Cardiac muscle cell (in vitro differentiated cells and primary cell): ENCODE measurements at regions not wholly inside any gene's neighbourhood (a gene's known extent, or its start where the extent isn't known, plus 50 kb on each side); places are given as distances from the start of the nearest gene placed in this dataset.

ENCODE experiments used
- DNase-seq, 2 donors: peaks; one replicate each; pipeline versions ENCODE4 v3.0.0 to v3.0.0-alpha.2; 2010 to 2017; ENCODE audit warnings: low read depth in 1 of 2, low spot score in 1 of 2
- H3K27ac ChIP-seq: fragments of 200-600 bp; sonication (generic); 2 replicates; pipeline ENCODE4 v1.5.1; 2016
- H3K27me3 ChIP-seq: fragments of 200-600 bp; sonication (generic); 2 replicates; pipeline ENCODE4 v1.6.0; 2016; ENCODE audit warnings: control low read depth
- H3K36me3 ChIP-seq: fragments of 200-600 bp; sonication (generic); 2 replicates; pipeline ENCODE4 v1.5.1; 2016; ENCODE audit warnings: control low read depth
- H3K4me1 ChIP-seq: fragments of 200-600 bp; sonication (generic); 2 replicates; pipeline ENCODE4 v1.8.1; 2017; ENCODE audit warnings: low read depth, mild to moderate bottlenecking, mixed run types
- H3K4me3 ChIP-seq: fragments of 200-600 bp; sonication (generic); 2 replicates; pipeline ENCODE4 v1.5.1; 2016; ENCODE audit warnings: mild to moderate bottlenecking
- H3K9me3 ChIP-seq: fragments of 200-600 bp; sonication (generic); 2 replicates; pipeline ENCODE4 v1.5.1; 2017; ENCODE audit warnings: low read depth, mild to moderate bottlenecking, control low read depth
- TF ChIP-seq, protein P1 (sequence below): IDR thresholded peaks from 2 replicates; pipeline ENCODE4 v1.5.1; 2012; ENCODE audit warnings: low read depth, mild to moderate bottlenecking, low read length

DNA sequence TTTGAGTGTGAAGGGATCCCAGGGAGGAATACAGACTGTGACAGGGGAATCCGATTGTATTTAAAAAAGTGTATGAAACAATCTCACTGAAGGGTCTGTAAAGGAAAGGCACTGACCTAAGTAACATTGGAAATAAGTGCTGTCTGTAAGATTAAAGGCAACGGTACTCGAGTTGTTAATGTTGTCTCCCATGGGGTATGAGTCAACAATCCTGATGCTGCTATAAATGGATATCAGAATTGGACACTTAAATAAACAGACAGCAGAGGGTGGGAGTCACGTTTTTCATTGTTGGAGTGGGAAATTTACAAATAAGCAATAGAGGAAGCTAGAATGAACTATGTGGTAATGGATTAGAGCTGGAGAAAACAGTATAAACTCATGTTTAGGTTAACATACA, 452.4 kb upstream of the RGPD4 start:
- no peaks in the 10 kb centered on the region for H3K4me1 ChIP-seq
- H3K4me3 ChIP-seq: no peak overlapping the region
- no peaks in the 10 kb centered on the region for H3K36me3 ChIP-seq
- peak in 1 of 2 donors; percentile 4 for DNase-seq
- H3K9me3 ChIP-seq: no peaks in the 10 kb centered on the region
- H3K27me3 ChIP-seq: no peaks in the 10 kb centered on the region
- no peak overlapping the region for H3K27ac ChIP-seq
- TF ChIP-seq, protein P1, sequence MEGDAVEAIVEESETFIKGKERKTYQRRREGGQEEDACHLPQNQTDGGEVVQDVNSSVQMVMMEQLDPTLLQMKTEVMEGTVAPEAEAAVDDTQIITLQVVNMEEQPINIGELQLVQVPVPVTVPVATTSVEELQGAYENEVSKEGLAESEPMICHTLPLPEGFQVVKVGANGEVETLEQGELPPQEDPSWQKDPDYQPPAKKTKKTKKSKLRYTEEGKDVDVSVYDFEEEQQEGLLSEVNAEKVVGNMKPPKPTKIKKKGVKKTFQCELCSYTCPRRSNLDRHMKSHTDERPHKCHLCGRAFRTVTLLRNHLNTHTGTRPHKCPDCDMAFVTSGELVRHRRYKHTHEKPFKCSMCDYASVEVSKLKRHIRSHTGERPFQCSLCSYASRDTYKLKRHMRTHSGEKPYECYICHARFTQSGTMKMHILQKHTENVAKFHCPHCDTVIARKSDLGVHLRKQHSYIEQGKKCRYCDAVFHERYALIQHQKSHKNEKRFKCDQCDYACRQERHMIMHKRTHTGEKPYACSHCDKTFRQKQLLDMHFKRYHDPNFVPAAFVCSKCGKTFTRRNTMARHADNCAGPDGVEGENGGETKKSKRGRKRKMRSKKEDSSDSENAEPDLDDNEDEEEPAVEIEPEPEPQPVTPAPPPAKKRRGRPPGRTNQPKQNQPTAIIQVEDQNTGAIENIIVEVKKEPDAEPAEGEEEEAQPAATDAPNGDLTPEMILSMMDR: no peak

DNA sequence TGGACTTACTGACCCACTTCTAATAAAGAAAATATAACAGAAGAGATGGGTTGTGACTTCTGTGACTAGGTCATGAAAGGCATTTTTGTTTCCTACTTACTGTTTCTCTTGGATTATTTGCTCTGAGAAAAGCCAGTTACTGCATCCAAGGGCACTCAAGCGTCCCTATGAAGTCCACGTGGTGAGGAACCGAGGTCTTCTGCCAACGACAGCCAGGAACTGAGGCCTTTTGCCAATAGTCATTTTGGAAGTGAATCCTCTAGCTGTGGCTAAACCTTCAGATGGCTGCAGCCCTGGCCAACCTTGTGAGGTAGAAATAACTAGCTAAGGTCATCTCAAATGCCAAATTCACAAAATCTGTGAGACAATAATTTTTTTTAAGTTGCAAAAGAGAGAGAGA, 449.8 kb upstream of the RGPD4 start:
- Histone ChIP-seq H3K27me3 (no peaks in the 10 kb centered on the region), H3K4me3 (no peak overlapping the region), H3K36me3 (no peaks in the 10 kb centered on the region), H3K9me3 (no peaks in the 10 kb centered on the region), H3K27ac (no peak overlapping the region), H3K4me1 (no peaks in the 10 kb centered on the region)
- TF ChIP-seq, protein P1: no peak
- DNase-seq: no peak

DNA sequence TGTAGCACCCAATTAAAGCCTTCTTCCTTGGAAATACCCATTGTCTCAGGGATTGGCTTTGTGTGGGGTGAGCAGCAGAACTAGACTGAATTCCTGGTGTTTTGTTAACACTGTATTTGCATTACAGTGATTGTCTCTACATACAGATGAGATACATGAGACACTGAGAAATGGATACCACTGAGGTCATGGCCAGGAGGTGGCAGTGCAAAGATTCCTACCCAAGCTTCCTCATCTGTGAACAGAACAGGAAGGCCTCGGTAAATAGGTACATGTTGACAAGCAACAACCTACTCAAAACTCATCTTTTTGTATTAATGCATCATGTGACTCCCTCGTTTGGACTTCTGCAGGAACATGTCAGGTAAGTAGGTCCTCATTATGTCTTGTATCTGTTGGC, 445.8 kb upstream of the RGPD4 start:
- Histone ChIP-seq H3K36me3 (no peaks in the 10 kb centered on the region), H3K27ac (no peak overlapping the region), H3K27me3 (no peaks in the 10 kb centered on the region), H3K4me3 (no peak overlapping the region), H3K9me3 (no peaks in the 10 kb centered on the region), H3K4me1 (no peaks in the 10 kb centered on the region)
- TF ChIP-seq, protein P1: no peak
- no peak for DNase-seq

DNA sequence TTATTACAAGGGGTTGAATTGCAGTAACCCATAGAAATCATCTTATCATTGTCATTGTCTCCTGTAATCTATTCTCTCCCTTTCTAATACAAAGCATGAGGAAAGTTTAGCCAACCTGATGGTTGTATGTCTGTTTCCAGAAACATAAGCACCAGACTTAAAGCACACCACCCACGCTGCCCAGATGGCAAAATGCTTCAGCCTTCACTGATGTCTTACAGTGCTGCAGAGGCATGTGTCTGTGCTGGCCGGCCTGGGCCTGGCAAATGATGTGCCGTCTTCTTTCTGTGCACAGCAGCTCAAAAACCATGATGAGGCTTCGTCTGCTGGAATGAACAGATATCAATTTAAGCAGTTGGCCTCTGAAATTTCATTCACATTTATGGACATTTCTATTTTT, 443.0 kb upstream of the RGPD4 start:
- no peak overlapping the region for H3K4me3 ChIP-seq
- H3K9me3 ChIP-seq: no peaks in the 10 kb centered on the region
- H3K4me1 ChIP-seq: no peaks in the 10 kb centered on the region
- no peak overlapping the region for H3K27ac ChIP-seq
- no peaks in the 10 kb centered on the region for H3K27me3 ChIP-seq
- H3K36me3 ChIP-seq: no peaks in the 10 kb centered on the region
- TF ChIP-seq, protein P1: no peak
- no peak for DNase-seq

DNA sequence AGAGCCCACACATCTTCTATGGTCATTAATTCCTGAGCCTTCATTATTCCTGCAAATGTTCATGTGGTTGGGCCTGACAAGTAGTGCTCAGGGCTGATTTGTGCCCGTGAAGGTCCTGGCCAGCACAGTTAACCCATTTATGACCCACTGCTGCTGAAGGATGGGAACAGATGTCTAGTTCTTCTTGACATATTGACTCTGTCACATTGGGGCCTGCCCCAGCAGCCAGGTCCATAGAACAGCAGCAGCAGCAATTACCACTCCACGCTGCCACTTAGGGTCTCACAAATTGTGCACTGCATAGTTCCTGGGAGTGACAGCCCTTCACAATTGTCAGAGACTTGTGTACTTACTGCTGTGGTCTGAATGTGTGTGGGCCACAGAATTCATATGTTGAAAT, 442.3 kb upstream of the RGPD4 start:
- Histone ChIP-seq H3K4me1 (no peaks in the 10 kb centered on the region), H3K27ac (no peak overlapping the region), H3K36me3 (no peaks in the 10 kb centered on the region), H3K4me3 (no peak overlapping the region), H3K9me3 (no peaks in the 10 kb centered on the region), H3K27me3 (no peaks in the 10 kb centered on the region)
- TF ChIP-seq, protein P1: no peak
- no peak for DNase-seq

DNA sequence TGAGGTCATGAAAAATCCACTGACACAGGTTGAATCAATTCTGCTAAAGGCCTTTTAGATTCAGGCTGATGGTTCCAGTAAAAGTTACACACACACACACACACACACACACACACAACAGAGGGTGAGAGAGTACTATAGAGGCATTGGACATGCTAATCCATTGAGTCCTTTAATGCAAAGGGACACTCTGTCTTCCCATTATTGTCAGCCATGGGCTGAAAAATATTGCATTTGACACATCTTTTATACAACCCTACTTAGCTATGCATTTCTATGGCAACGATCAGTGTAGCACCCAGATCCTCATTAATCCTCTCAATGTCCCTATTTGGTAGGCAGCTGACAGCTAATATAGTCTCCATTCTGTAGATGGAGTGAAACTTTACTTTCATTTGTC, 440.8 kb upstream of the RGPD4 start:
- no peak overlapping the region for H3K27ac ChIP-seq
- H3K4me3 ChIP-seq: no peak overlapping the region
- no peaks in the 10 kb centered on the region for H3K4me1 ChIP-seq
- no peaks in the 10 kb centered on the region for H3K9me3 ChIP-seq
- TF ChIP-seq, protein P1: no peak
- DNase-seq: no peak
- no peaks in the 10 kb centered on the region for H3K36me3 ChIP-seq
- H3K27me3 ChIP-seq: no peaks in the 10 kb centered on the region
